ENCODE measurements at regions not wholly inside any gene's neighbourhood (a gene's known extent, or its start where the extent isn't known, plus 50 kb on each side); places are given as distances from the start of the nearest gene placed in this dataset.
"Not testable (repeated sequence)": the region's sequence is repeated elsewhere in the genome, so short reads cannot be mapped to it uniquely, and the experiment has no call there.

DNA sequence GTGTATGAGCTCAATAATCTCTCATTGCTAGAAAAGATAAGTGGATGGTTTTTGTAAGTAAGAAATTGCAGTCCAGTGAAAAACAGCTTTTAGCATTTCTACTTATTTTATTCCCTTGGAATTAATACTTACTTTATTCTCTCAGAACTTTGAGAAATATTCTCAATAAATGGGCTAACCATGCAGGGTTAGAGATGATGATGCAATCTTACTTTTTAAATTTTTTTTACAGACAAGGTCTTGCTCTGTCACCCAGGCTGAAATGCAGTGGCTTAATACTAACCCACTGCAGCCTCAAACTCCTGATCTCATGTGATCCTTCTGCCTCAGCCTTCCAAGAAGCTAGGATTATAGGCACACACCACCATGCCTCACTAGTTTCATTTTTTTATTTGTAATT lies 440.8 kb upstream of the ZP4 start:
- no peak for DNase-seq (ENCODE audit: extremely low read depth in 1 of 2, low read depth in 1 of 2)

DNA sequence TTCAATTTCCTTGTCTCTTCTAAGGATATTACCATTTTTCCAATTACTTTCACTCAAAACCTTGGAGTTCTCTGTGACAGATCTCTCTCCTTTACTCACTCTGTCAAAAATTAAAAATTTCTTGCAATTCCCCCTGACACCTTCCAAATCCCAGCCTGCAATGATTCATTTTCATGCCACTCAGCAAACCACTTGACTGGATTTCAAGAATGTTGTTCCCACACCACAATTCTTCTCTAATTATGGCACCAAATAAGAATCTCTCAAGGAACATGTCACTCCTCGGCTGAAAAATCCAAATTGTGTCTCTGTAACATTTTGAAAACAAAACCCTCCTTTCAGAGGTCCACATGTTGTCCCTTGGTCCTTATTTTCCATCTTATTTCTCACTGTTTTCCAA lies 438.9 kb upstream of the ZP4 start:
- no peak for DNase-seq (ENCODE audit: extremely low read depth in 1 of 2, low read depth in 1 of 2)

DNA sequence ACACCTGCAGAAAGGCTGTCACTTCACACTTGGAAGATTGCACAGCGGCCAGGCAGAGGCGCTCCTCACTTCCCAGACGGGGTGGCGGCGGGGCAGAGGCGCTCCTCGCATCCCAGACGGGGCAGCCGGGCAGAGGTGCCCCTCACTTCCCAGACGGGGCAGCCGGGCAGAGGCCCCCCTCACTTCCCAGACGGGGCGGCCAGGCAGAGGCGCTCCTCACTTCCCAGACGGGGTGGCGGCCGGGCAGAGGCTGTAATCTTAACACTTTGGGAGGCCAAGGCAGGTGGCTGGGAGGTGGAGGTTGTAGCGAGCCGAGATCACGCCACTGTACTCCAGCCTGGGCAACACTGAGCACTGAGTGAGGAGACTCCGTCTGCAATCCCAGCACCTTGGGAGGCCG lies 436.3 kb upstream of the ZP4 start:
- DNase-seq (ENCODE audit: extremely low read depth in 1 of 2, low read depth in 1 of 2): not testable (repeated sequence)

DNA sequence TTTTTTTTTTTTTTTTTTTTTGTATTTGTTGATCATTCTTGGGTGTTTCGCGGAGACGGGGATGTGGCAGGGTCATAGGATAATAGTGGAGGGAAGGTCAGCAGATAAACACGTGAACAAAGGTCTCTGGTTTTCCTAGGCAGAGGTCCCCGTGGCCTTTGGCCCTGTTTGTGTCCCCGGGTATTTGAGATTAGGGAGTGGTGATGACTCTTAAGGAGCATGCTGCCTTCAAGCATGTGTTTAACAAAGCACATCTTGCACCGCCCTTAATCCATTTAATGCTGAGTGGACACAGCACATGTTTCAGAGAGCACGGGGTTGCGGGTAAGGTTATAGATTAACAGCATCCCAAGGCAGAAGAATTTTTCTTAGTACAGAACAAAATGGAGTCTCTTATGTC lies 435.8 kb upstream of the ZP4 start:
- DNase-seq (ENCODE audit: extremely low read depth in 1 of 2, low read depth in 1 of 2): not testable (repeated sequence)

DNA sequence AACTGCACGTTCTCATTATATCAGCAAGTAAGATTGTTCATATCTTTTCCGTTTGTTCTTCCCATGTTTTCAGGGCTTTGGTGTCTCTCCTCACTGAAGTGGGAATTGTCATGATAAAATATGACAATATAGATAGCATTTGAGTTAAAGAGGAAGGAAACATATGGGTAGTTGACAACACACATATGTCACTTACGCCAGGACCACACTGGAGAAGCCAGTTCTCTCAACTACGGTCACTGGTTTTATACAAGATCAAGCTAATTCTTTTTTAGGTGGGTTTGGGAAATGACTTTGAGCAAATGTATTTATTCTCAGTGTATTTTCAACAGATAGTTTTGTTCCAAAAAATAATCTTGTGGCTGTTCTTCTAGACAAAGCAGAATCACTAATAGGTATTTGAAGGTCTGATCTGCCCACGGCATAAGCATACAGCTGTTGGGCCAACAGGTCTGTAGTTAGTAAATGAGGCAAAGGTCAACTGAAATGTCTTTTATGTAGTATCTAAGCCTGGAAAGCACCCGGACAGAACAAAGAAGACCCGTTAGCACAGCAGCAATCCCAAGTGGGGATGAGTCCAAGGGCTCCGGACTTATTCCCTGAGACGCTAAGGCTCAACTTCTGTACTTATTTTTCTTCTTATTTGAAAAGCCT lies 433.6 kb upstream of the ZP4 start:
- no peak for DNase-seq (ENCODE audit: extremely low read depth in 1 of 2, low read depth in 1 of 2)

DNA sequence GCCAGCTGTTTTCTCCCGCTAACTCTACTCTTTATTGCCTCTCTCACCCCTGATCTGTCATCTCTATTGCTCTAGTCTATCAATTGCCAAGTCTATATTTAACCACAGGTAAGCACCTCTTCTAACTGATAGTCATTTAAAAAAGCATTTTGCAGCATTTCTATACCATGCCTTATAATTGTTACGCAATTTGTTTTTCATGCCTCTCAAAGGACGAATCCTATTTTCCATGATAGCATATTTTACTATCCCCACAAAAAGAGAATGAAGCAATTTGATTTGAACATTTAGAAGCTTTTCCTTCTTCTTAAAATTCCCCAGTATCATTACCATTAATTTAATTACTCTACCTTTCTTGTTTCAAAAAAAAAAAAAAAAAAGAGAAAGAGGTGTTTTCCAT lies 432.8 kb upstream of the ZP4 start:
- DNase-seq (ENCODE audit: extremely low read depth in 1 of 2, low read depth in 1 of 2): no peak

DNA sequence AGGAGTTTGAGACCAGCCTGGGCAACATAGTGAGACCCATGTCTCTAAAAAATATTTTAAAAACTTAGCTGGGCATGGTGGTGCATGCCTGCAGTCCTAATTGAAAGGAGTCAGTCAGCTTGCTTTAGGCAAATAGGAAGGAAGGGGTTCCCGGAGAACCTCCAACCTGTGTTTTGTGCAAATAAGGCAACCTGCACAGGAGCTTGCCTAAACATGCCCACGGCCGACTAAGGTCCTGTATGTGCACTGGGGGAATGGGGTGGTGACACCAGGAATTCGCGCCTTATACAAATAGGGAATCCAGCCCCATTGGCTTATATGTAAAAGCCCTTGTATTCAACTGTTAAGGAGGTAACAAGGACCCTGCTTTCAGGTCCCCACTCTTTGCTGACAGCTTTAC lies 429.2 kb upstream of the ZP4 start:
- DNase-seq (ENCODE audit: extremely low read depth in 1 of 2, low read depth in 1 of 2): no peak

DNA sequence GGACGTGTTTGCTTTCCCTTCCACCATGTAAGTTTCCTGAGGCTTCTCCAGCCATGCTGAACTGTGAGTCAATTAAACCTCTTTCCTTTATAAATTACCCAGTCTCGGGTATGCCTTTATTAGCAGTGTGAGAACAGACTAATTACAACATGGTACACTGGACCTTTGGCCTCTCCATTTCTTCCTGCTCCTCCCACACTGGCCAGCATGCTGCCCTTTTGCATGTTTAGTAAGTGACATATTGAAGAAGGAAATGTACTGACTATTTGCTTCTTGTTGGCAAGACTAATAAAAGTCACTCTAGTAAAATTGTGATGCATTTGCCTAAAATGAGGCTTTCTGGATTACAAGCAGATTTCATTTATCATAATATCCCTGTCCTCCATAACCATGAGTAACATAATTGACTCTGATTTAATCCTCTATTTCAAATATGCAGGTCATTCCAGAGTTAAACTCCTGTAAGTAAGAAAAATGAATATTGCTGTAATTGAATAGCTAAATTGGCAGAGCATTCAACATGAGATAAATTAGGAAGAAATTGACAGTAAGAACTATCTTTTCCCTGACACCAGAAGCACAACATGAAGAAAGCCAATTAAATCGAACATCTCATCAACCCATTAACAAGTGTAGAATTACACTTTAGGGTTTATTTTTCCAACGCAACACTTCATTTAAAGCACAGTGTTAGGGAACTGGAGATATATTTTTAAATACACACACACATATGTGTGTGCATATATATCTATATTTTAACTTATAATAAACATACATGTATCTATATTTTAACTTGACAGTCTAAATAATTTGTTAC lies 427.8 kb upstream of the ZP4 start:
- no peak for DNase-seq (ENCODE audit: extremely low read depth in 1 of 2, low read depth in 1 of 2)

DNA sequence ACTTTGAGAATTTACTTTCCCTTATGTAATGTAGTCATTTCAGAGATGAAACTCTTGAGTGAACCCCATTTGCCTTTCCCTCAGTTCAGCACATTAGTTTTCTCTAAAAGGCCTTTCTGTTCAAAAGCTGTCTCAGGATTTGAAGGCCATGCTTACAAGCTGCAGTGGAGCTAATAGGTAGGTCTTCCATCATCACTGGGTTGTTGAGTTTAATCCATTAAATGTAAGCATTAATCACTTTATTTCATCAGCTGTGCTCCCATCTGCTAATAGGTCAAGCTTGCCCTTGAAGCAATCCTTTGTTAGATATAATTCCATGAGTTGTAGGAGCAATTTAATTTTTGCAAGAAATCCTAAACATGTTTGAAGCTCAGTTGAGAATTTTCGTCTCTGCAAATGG lies 422.2 kb upstream of the ZP4 start:
- DNase-seq (ENCODE audit: extremely low read depth in 1 of 2, low read depth in 1 of 2): no peak

DNA sequence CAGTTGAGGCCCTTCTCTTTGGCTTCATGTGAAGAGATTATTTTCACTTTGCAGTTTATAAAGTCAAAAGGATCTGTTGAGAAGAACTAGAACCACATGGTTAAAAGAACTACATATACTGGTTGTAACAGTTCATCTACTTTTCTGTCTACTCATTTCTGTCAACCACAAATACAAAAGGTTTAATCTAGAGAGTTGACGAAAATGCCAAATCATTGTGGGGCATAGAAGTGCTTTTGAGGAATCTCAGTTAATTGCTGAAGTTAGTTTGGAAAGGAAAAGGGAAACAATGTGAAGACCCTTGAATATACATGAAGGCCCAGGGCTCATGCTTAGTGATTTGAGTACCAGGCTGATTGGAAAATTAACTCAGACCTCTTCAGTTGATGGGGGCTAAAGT lies 415.7 kb upstream of the ZP4 start:
- no peak for DNase-seq (ENCODE audit: extremely low read depth in 1 of 2, low read depth in 1 of 2)

DNA sequence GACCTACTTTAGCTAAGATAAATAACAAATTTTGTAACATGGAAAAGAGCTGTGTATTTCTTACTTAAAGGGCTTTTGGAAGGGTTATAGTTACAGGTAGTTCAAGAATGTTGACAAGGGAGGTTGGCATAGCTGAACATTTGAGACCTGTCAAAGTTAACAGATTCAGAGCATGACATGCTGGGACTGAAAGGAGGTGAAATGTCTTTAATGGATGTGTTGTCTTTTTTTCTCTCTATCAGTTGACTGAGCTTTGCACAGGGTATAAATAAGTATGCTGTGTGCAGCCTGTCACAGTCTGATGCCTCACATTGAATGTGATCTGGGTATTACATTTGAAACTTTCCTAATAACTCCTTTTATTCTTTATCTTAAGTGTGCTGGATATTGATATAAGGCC lies 411.9 kb upstream of the ZP4 start:
- no peak for DNase-seq (ENCODE audit: extremely low read depth in 1 of 2, low read depth in 1 of 2)

DNA sequence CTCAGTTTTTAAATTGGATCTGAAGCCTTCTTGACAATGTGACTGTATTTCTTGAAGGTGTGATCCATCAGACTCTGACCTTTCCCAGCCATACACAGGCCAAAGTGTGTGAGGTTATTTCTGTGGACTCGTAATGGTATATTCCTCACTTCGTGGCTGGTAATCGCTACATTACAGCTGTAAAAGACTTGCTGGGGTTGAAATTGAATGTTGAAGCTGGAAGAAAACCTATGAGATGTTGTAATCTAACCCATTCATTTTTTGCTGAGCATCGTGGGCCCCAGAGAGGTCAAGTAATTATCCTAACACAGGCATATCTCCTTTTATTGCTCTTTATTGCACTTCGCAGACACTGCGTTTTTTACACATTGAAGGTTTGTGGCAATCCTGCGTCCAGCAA lies 405.6 kb upstream of the ZP4 start:
- DNase-seq (ENCODE audit: extremely low read depth in 1 of 2, low read depth in 1 of 2): no peak

DNA sequence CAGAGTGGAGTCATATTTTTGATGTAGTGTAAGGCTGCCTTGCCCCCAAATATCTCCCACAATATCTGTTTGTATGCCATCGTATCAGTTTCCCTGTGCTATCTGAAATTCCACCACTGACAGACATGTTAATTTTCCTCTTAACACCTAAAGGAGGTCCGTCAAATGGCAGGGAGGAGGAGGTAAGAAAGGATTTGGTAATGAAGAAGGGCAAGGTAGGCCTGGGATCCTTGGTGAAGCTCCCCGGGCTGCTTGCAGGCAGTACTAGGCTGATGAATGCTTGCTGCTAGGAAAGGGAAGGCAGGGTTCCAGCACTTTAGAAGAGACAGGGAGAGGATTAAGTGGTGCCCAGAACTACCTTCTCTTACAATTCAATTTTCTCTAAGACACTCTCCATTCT lies 402.4 kb upstream of the ZP4 start:
- no peak for DNase-seq (ENCODE audit: extremely low read depth in 1 of 2, low read depth in 1 of 2)

DNA sequence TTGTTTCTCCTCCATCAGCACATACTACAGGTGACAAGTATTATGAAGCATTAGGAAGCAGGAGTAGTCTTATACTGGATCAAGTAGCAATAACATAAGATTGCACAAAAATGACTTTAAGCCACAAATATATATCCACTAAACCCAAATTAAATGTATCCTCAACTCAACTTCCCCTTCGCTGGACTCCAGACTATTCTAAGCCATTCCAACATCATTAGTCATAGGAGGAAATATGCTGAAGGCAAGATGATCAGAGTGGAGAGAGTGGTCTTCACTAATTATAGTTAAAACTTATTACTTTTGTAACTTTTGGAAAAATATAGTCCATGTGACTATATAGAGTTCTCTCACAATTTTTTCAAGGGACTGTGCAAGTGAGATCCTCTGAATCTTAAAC lies 390.7 kb upstream of the ZP4 start:
- no peak for DNase-seq (ENCODE audit: extremely low read depth in 1 of 2, low read depth in 1 of 2)

DNA sequence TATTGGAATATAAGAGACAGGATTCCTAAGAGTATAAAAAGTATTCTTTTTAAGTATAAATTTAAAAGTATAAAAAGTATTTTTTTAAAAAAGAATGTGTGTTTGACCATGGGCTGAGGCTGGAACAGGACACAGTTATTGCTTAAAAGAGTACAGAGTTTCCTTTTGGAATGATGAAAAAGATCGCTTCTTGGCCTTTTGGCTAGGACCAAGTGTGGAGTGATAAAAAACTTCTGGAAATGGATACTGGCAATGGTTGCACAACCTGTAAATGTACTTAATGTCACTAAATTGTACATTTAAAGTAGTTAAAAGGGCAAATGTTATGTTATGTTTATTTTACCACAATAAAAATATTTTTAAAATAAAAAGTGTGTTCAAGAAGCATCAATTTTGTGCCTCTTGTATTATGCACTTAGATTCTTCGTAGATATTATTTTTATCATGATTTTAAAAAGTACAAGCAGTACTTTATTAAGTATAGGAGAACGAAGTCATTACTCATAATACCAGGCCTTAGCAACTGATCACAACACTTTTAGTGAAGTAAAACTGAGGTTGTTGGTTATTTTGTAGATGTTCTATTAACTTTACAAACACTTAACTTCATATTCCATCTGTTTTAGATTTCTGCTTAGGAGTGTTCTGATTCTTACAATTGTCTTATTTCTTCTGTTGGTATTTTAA lies 389.1 kb upstream of the ZP4 start:
- DNase-seq (ENCODE audit: extremely low read depth in 1 of 2, low read depth in 1 of 2): no peak

DNA sequence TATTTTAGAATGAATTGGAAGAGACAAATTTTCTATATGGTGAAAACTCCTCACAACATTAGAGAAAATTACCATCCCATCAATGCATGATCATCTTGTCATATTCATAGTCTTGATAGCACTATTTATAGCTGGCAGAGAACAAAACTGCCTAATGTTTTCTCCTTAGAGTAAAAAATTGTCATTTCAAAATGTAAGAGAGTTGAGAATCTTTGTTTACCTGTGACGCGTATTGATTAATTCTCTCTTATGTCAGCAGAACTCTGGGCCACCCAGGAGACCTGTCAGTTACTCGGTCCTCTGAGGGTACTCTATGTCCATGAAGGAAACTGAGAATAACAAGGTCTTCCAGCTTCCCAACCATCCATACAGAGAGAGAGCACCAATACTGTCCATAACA lies 381.4 kb upstream of the ZP4 start:
- no peak for DNase-seq (ENCODE audit: extremely low read depth in 1 of 2, low read depth in 1 of 2)

DNA sequence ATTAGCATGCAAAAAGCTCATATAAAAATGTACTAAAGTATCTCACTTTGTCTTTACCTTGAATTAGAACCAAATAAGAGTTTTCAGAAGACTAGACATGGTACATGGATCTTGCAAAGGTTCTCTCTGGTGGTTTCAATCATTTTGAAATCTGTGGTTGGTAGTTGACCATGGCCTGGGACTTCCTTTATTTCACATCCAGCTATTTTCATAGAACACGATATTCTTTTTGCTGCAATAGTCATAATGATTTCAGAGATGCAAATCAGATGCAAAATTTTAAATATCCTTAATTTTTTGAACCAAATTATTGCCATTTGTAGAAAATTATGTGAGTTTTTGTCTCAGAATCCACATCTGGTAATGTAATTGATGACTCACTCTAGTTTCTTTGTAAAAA lies 375.1 kb upstream of the ZP4 start:
- DNase-seq (ENCODE audit: extremely low read depth in 1 of 2, low read depth in 1 of 2): no peak

DNA sequence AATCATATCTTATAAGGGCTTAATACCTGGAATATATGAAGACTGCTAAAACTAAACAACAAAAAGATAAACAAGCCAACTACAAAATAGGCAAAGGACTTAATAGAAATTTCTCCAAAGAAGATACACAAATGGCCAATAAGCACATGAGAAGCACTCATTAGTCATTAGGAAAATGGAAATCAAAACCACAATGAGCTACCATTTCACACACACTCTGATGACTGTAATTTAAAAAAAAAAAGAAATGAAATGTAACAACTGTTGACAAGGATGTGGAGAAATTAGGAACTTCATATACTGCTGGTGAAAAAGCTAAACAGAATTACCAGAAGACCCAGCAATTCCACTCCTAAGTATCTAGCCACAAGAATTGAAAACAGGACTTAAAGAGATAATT lies 374.2 kb upstream of the ZP4 start:
- no peak for DNase-seq (ENCODE audit: extremely low read depth in 1 of 2, low read depth in 1 of 2)

DNA sequence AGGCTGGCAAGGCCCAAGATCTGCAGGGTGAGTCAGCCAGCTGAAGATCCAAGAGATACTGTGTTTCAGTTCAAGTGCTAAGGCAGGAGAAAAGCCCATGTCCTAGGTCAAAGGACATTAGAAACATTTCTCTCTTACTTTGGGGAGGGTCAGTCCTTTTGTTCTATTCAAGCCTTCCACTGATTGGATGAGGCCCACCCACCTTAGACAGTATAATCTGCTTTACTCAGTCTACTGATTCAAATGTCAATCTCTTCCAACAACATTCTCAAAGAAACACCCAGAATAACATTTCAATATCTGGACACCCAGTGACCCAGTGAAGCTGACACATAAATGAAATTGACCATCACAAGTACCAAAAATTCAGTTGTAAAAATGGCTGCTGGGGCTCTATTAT lies 367.8 kb upstream of the ZP4 start:
- no peak for DNase-seq (ENCODE audit: extremely low read depth in 1 of 2, low read depth in 1 of 2)

DNA sequence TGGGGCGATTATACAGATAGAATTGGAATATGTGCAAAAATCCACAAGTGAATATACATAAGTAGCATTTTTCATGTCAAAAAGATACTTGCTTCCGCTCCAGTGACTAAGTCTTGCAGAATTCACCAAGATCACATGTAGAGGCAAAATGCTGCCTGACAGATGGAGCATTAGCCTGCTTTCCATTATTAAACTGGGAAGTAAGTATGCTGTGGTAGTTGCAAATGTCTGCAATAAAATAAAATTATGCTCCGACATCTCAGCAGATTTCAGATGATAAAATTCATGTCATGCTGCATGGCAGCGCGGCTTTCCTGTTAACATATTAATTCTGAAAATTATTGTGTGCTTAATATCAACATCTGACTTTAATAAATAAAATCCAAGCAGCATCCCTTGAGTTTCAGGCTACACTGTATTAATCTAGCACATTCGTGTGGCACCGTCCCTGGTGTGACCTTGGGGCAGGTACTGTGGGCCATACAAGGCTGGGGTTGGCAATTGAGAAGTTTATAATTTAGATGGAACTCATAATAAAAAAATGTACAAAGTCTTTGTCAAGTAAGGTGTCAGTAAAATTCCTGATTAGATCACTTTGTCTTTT lies 366.4 kb upstream of the ZP4 start:
- no peak for DNase-seq (ENCODE audit: extremely low read depth in 1 of 2, low read depth in 1 of 2)

DNA sequence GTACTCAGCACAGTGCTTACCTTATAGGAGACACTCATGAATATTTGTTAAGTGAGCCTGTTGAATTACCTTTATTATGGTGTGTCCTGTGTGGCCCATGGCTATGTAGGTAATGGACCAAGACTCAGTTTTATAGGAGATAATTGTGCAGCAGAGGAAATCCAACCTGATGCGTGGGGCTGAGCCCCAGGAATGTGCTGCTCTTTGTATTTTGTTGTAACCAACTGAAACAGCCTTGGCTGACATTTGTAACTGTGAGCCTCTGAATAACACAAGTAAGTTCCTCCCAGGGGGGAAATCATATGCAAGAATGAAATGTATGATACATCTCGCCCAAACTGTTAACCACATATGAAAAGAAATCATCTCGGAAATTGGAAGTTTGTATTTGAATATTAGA lies 364.2 kb upstream of the ZP4 start:
- no peak for DNase-seq (ENCODE audit: extremely low read depth in 1 of 2, low read depth in 1 of 2)

Measured in activated CD8-positive, alpha-beta memory T cell treated with anti-CD3 and anti-CD28 coated beads for 1 hour (primary cell).